ENCODE measurements at regions not wholly inside any gene's neighbourhood (a gene's known extent, or its start where the extent isn't known, plus 50 kb on each side); places are given as distances from the start of the nearest gene placed in this dataset.

DNA sequence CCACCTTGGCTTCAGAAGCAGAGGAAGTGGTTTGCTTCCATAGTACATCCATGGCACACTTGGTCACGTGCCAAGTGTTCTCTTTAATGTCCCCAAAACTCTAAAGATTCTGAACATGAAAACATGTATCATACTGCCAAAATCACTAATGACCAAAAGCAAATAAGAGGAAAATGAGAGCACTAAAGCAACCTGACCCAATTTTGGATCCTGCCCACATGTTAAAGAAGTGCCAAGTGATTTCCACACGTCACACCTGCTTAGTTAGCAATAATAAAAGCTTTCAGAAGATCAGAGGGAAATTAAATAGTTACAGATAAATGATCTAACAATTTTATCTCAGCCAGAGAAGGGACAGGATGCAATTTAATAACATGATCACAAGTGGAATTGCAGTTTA lies 1170.0 kb downstream of the XPNPEP1 start:
- no peak for TF ChIP-seq GLI2 (tag by site-specific recombination; IDR thresholded peaks at IDR 0.05; ENCODE audit: borderline replicate concordance, low read depth)
- TF ChIP-seq, protein P1, sequence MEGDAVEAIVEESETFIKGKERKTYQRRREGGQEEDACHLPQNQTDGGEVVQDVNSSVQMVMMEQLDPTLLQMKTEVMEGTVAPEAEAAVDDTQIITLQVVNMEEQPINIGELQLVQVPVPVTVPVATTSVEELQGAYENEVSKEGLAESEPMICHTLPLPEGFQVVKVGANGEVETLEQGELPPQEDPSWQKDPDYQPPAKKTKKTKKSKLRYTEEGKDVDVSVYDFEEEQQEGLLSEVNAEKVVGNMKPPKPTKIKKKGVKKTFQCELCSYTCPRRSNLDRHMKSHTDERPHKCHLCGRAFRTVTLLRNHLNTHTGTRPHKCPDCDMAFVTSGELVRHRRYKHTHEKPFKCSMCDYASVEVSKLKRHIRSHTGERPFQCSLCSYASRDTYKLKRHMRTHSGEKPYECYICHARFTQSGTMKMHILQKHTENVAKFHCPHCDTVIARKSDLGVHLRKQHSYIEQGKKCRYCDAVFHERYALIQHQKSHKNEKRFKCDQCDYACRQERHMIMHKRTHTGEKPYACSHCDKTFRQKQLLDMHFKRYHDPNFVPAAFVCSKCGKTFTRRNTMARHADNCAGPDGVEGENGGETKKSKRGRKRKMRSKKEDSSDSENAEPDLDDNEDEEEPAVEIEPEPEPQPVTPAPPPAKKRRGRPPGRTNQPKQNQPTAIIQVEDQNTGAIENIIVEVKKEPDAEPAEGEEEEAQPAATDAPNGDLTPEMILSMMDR (tag by site-specific recombination; IDR thresholded peaks at IDR 0.05) = no peak
- no peak for TF ChIP-seq ZNF501 (tag by site-specific recombination; IDR thresholded peaks at IDR 0.05)
